LNCaP clone FGC (cell line): ENCODE measurements at regions not wholly inside any gene's neighbourhood (a gene's known extent, or its start where the extent isn't known, plus 50 kb on each side); places are given as distances from the start of the nearest gene placed in this dataset.

Source experiments
- DNase-seq: peaks from one replicate; pipeline ENCODE4 v3.0.0-alpha.2; 2011; ENCODE audit warnings: low read depth
- H3K4me3 ChIP-seq: 2 replicates; pipeline ENCODE4 v1.5.1; 2011; ENCODE audit warnings: mild to moderate bottlenecking, low read depth, low read length, control low read depth
- TF ChIP-seq, protein P1 (sequence below): IDR thresholded peaks from 2 replicates; pipeline ENCODE4 v1.5.1; 2012; ENCODE audit warnings: mild to moderate bottlenecking; ENCODE audit not compliant: control insufficient read depth, insufficient read depth; ENCODE audit errors: extremely low read depth

DNA sequence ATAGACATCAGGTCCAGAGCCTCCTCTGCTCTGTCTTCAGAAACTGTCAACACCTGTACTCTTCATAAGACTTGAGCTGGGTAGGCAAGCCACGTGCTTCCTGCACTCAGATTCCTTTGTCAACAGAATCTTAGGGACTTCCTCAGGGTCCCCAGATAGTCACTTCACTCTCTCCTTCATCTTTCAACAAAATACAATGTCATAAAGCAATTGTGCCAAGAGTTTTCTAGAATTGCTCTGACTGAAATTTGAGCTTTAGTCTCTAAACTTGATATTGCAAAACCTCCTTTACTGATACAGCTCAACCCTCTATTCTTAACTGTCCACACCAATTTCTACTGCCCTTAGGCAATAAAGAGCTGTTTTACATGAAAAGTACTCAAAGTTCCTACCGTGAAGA, 179.9 kb downstream of the IRS2 start:
- DNase-seq, result no peak
- no peak overlapping the region for H3K4me3 ChIP-seq
- TF ChIP-seq, protein P1, sequence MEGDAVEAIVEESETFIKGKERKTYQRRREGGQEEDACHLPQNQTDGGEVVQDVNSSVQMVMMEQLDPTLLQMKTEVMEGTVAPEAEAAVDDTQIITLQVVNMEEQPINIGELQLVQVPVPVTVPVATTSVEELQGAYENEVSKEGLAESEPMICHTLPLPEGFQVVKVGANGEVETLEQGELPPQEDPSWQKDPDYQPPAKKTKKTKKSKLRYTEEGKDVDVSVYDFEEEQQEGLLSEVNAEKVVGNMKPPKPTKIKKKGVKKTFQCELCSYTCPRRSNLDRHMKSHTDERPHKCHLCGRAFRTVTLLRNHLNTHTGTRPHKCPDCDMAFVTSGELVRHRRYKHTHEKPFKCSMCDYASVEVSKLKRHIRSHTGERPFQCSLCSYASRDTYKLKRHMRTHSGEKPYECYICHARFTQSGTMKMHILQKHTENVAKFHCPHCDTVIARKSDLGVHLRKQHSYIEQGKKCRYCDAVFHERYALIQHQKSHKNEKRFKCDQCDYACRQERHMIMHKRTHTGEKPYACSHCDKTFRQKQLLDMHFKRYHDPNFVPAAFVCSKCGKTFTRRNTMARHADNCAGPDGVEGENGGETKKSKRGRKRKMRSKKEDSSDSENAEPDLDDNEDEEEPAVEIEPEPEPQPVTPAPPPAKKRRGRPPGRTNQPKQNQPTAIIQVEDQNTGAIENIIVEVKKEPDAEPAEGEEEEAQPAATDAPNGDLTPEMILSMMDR, result no peak

DNA sequence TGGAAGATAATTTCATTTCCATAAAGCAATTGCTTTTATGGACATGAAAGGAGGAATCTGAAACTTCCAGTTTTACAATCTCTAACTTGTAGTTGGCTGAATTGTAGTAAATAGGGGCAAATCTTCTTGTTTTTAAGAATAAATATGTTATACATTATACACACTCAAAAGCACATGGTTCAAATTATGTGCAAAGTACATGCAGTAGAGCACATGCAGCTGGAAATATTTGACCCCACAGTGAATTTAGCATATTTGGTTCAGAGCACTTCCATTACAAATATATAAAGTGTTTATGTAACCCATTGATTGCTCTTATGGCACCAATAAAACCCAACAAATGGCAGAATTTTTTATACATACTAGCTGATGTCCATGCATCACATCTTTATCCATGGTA, 180.5 kb downstream of the IRS2 start:
- DNase-seq, result no peak
- TF ChIP-seq, protein P1, result no peak
- no peak overlapping the region for H3K4me3 ChIP-seq

DNA sequence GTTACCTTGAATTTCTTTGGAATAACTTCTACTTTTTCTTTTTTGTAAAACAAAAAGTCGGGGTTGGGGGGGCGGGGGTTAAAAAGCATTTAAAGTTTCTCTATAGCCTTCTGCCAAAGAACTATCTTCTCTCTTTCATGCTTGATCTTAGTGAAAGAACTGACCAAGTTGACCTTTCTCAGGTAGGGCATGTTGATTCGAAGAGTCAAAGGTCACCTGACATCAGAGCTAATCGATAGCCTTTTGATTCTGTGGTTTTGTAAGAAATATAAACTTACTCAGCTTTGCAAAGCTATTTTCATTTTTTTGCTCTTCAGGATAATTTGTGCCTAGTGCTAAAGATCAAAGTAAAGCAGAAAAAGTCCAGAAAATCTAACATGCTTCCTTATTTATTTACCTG, 181.5 kb downstream of the IRS2 start:
- DNase-seq, result no peak
- TF ChIP-seq, protein P1, result no peak
- no peak overlapping the region for H3K4me3 ChIP-seq

DNA sequence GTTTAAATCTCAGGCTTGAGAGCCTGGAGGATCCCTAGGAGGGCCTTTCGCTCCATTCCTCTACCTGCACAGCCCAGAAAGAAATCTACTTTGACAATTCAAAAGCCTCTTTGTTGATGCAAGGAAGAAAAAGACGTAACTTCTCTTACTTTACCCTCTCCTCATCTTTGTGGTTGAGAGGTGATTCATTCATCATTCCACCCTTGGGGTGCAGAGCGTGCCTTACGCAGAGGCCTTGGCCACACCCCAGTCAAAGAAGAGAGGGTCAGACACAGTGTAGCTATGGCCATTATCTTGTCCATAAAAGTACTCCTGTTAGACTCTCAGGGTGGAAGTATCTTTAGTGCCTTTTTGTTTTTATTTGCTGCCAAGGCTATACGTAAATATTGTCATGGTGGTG, 184.0 kb downstream of the IRS2 start:
- TF ChIP-seq, protein P1, result no peak
- DNase-seq, result no peak

DNA sequence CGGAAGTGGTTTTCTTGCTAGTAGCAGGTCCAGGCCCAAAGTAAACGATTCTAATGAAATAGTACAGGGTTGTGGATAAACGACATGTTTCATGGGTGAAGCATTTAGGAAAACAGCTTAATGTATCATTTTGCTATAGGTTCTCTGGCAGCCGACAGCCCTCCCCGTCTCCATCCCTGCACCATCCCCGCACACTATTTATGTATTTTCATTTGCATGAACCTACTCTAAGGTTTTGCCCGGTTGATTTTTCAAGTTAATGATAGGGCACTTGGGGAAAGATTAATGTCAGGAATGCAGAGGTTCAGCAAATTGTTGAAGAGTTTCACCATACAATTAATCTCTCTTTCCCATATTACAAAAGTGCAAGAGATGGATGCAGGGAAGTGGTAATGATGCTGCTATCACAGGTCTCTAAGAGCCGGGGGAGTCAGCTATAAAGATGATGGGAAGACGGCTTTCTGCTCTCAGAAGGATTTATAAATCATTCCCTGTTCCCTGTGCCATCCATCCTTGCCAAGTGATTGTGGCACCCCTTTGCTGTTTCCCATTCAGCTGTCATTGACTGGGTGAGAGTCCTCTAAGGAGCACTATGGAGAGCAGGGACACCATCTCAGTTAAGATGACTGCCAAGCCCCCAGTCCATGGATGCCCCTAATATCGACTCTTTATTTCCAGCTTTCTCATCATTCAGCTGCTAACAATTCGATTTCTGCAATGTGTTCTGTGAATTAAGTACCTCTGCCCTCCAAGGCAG, 186.3 kb downstream of the IRS2 start:
- TF ChIP-seq, protein P1, result no peak
- no peak overlapping the region for H3K4me3 ChIP-seq
- DNase-seq, result no peak

More for the DNA sequence above, 184.0 kb downstream of the IRS2 start:
- H3K4me3 ChIP-seq, result no peak overlapping the region

DNA sequence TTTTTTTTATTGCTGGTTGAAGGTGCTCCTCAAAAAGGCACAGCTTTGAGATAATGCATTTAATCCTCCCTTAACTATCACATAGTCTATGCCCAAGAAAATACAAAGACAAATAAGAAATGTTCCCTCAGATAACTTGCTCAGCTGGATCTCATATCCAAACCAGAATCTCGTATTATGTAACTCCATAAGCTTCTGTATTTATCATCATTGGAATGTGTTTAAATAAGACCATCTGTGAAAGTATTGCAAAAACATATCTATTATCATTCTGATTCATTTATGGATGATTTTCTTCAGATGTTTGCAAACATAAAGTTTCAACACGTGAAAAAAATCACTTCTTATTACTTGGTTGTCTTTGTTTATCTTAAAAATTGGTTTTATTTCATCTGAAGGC, 190.9 kb downstream of the IRS2 start:
- H3K4me3 ChIP-seq, result no peak overlapping the region
- TF ChIP-seq, protein P1, result no peak
- no peak for DNase-seq

DNA sequence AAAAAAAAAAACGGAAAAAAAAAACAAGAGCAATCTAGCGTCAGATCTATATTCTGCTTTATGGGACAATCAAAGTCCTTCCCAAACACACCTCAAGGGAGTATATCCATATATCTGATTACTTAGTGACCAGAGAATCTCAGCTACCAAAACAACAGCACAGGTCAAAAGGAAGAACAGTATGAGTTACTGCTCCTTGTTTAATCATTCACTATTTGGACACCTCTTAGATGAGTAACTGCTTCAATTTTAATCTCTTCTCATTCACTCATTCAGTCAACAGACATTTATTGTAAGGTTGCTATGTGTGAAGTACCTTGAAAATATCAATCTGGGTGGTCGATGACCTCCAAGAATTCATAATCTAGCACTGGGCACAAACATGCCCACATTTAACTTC, 193.2 kb downstream of the IRS2 start:
- DNase-seq, result no peak
- H3K4me3 ChIP-seq, result no peak overlapping the region
- TF ChIP-seq, protein P1, result no peak
